ENCODE measurements at regions not wholly inside any gene's neighbourhood (a gene's known extent, or its start where the extent isn't known, plus 50 kb on each side); places are given as distances from the start of the nearest gene placed in this dataset.
"Not testable (repeated sequence)": the region's sequence is repeated elsewhere in the genome, so short reads cannot be mapped to it uniquely, and the experiment has no call there.

DNA sequence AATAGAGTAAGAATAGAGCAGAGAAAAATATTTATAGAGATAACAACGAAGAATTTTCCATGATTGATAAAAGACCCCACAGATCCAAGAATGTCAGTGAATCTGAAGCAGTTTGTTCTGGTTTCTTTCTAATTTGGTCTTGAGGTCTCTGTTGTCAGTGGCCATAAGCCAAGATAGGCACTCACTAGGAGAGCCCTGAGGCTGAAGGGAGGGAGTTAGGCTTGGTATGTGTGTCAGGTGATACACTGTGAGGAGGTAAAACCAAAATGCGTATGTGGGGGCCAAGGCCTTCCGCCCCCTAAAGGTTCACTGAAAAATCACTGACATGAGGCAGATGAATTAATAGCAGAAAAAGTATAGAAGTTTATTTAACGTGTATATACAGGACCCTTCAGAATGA lies 382.3 kb upstream of the HTR2C start:
- Histone ChIP-seq H3K4me1 (ENCODE audit: control insufficient read depth in 2 of 2, insufficient read depth in 1 of 2, low read depth in 1 of 2, low read length in 2 of 2) (no peaks in the 10 kb centered on the region), H3K18ac (ENCODE audit: low read length) (no peak overlapping the region), H4K8ac (ENCODE audit: low read depth, low read length) (no peak overlapping the region), H2AFZ (ENCODE audit: low read length) (no peak overlapping the region), H3K14ac (ENCODE audit: low read length) (no peak overlapping the region), H3K27me3 (ENCODE audit: control insufficient read depth in 3 of 3, insufficient read depth in 3 of 3, low read depth in 1 of 3, low read length in 3 of 3) (no peaks in the 10 kb centered on the region), H3K4me3 (ENCODE audit: low read length in 2 of 2) (no peak overlapping the region), H3K23ac (ENCODE audit: low read depth, low read length, poor library complexity) (no peak overlapping the region), H2BK5ac (ENCODE audit: low read length) (no peak overlapping the region), H2BK120ac (ENCODE audit: low read depth, low read length) (no peak overlapping the region), H3K4ac (ENCODE audit: low read length) (no peak overlapping the region), H3K9ac (ENCODE audit: low read depth, low read length, poor library complexity) (no peak overlapping the region), H2BK12ac (ENCODE audit: low read length) (no peak overlapping the region), H3K27ac (replicated peaks; ENCODE audit: low read length) (no peak overlapping the region), H3K9me3 (replicated peaks in 1 of 2; ENCODE audit: control insufficient read depth in 2 of 2, insufficient read depth in 1 of 2, low read depth in 1 of 2, low read length in 2 of 2) (no peaks in the 10 kb centered on the region), H3K4me2 (ENCODE audit: insufficient read depth, low read length, poor library complexity, severe bottlenecking) (no peak overlapping the region), H4K91ac (ENCODE audit: low read depth, low read length, poor library complexity) (no peak overlapping the region), H3K36me3 (replicated peaks in 1 of 2; ENCODE audit: control insufficient read depth in 2 of 2, insufficient read depth in 2 of 2, low read length in 2 of 2) (no peaks in the 10 kb centered on the region), H2AK5ac (ENCODE audit: low read depth, low read length) (no peak overlapping the region), H3K79me1 (ENCODE audit: low read depth, low read length) (no peaks in the 10 kb centered on the region), H2BK15ac (ENCODE audit: low read length) (no peak overlapping the region)
- WGBS, 2 donors (ENCODE audit: extremely low coverage in 2 of 2, insufficient read length in 2 of 2, insufficient replicate concordance in 1 of 2) = no CpG with 5 or more reads among the region's 4 CpGs
- DNase-seq (ENCODE audit: low spot score) = no peak

DNA sequence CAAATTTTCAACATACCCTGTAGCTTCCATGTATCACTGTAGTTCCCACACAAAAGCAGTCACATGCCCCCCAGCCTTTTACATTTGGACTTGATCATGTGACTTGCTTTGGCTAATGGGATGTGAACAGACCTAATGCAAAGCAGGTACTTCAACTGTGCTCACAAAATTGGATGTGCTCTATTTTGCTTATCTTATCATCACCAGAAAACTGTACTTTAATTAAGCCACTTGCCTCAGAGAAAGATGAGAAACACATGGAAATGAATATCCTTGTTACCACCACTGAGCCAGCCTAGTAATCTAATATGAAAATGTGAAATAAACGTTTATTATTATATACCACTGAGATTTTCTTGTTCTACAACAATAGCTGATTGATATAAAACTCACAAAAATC lies 402.7 kb upstream of the HTR2C start:
- no peak overlapping the region for H2AFZ ChIP-seq (ENCODE audit: low read length)
- H3K36me3 ChIP-seq (replicated peaks in 1 of 2; ENCODE audit: control insufficient read depth in 2 of 2, insufficient read depth in 2 of 2, low read length in 2 of 2) = no peaks in the 10 kb centered on the region
- peaks cover 0 to 4% (median 0%) of the 10 kb centered on the region in 3 experiments for H3K27me3 ChIP-seq (ENCODE audit: control insufficient read depth in 3 of 3, insufficient read depth in 3 of 3, low read depth in 1 of 3, low read length in 3 of 3)
- H3K27ac ChIP-seq (replicated peaks; ENCODE audit: low read length) = no peak overlapping the region
- H3K4me1 ChIP-seq (ENCODE audit: control insufficient read depth in 2 of 2, insufficient read depth in 1 of 2, low read depth in 1 of 2, low read length in 2 of 2) = no peaks in the 10 kb centered on the region
- H3K4me3 ChIP-seq (ENCODE audit: low read length in 2 of 2) = no peak overlapping the region
- H4K91ac ChIP-seq (ENCODE audit: low read depth, low read length, poor library complexity) = no peak overlapping the region
- no peak overlapping the region for H3K9ac ChIP-seq (ENCODE audit: low read depth, low read length, poor library complexity)
- H2BK5ac ChIP-seq (ENCODE audit: low read length) = no peak overlapping the region
- no peak overlapping the region for H2BK12ac ChIP-seq (ENCODE audit: low read length)
- no peak overlapping the region for H2BK120ac ChIP-seq (ENCODE audit: low read depth, low read length)
- no peak overlapping the region for H3K4me2 ChIP-seq (ENCODE audit: insufficient read depth, low read length, poor library complexity, severe bottlenecking)
- no peak overlapping the region for H3K4ac ChIP-seq (ENCODE audit: low read length)
- H4K8ac ChIP-seq (ENCODE audit: low read depth, low read length) = no peak overlapping the region
- WGBS, 2 donors (ENCODE audit: extremely low coverage in 2 of 2, insufficient read length in 2 of 2, insufficient replicate concordance in 1 of 2) = no CpG with 5 or more reads among the region's 1 CpG
- H2BK15ac ChIP-seq (ENCODE audit: low read length) = no peak overlapping the region
- H2AK5ac ChIP-seq (ENCODE audit: low read depth, low read length) = no peak overlapping the region
- no peak overlapping the region for H3K14ac ChIP-seq (ENCODE audit: low read length)
- no peak overlapping the region for H3K23ac ChIP-seq (ENCODE audit: low read depth, low read length, poor library complexity)
- H3K79me1 ChIP-seq (ENCODE audit: low read depth, low read length) = no peaks in the 10 kb centered on the region
- no peak for DNase-seq (ENCODE audit: low spot score)
- H3K18ac ChIP-seq (ENCODE audit: low read length) = no peak overlapping the region
- no peaks in the 10 kb centered on the region for H3K9me3 ChIP-seq (replicated peaks in 1 of 2; ENCODE audit: control insufficient read depth in 2 of 2, insufficient read depth in 1 of 2, low read depth in 1 of 2, low read length in 2 of 2)

- no peaks in the 10 kb centered on the region for H3K36me3 ChIP-seq (replicated peaks in 1 of 2; ENCODE audit: control insufficient read depth in 2 of 2, insufficient read depth in 2 of 2, low read length in 2 of 2)
- H3K9ac ChIP-seq (ENCODE audit: low read depth, low read length, poor library complexity) = no peak overlapping the region
- no peak overlapping the region for H2BK5ac ChIP-seq (ENCODE audit: low read length)
- H3K23ac ChIP-seq (ENCODE audit: low read depth, low read length, poor library complexity) = no peak overlapping the region
- no peaks in the 10 kb centered on the region for H3K4me1 ChIP-seq (ENCODE audit: control insufficient read depth in 2 of 2, insufficient read depth in 1 of 2, low read depth in 1 of 2, low read length in 2 of 2)
- no peak overlapping the region for H2BK120ac ChIP-seq (ENCODE audit: low read depth, low read length)
- H3K79me1 ChIP-seq (ENCODE audit: low read depth, low read length) = no peaks in the 10 kb centered on the region
- no peak overlapping the region for H3K27ac ChIP-seq (replicated peaks; ENCODE audit: low read length)
- H2BK15ac ChIP-seq (ENCODE audit: low read length) = no peak overlapping the region
- no peak for DNase-seq (ENCODE audit: low spot score)
- H3K4ac ChIP-seq (ENCODE audit: low read length) = no peak overlapping the region
- no peak overlapping the region for H4K8ac ChIP-seq (ENCODE audit: low read depth, low read length)
- no peak overlapping the region for H2BK12ac ChIP-seq (ENCODE audit: low read length)
- no peak overlapping the region for H3K18ac ChIP-seq (ENCODE audit: low read length)
- no peak overlapping the region for H3K4me2 ChIP-seq (ENCODE audit: insufficient read depth, low read length, poor library complexity, severe bottlenecking)
- no peak overlapping the region for H3K4me3 ChIP-seq (ENCODE audit: low read length in 2 of 2)
- no peak overlapping the region for H4K91ac ChIP-seq (ENCODE audit: low read depth, low read length, poor library complexity)
- H3K27me3 ChIP-seq (ENCODE audit: control insufficient read depth in 3 of 3, insufficient read depth in 3 of 3, low read depth in 1 of 3, low read length in 3 of 3) = peaks cover 0 to 8% (median 0%) of the 10 kb centered on the region in 3 experiments
- H3K14ac ChIP-seq (ENCODE audit: low read length) = no peak overlapping the region
- H3K9me3 ChIP-seq (replicated peaks in 1 of 2; ENCODE audit: control insufficient read depth in 2 of 2, insufficient read depth in 1 of 2, low read depth in 1 of 2, low read length in 2 of 2) = no peaks in the 10 kb centered on the region
- no peak overlapping the region for H2AK5ac ChIP-seq (ENCODE audit: low read depth, low read length)
- WGBS, 2 donors (ENCODE audit: extremely low coverage in 2 of 2, insufficient read length in 2 of 2, insufficient replicate concordance in 1 of 2) = no CpG with 5 or more reads among the region's 2 CpGs
- H2AFZ ChIP-seq (ENCODE audit: low read length) = no peak overlapping the region
Observed at GRCh38 chrX:114178126-114178525, 405.8 kb upstream of the HTR2C start.

- H3K27ac ChIP-seq (replicated peaks; ENCODE audit: low read length) = not testable (repeated sequence)
- no CpG with 5 or more reads among the region's 5 CpGs for WGBS, 2 donors (ENCODE audit: extremely low coverage in 2 of 2, insufficient read length in 2 of 2, insufficient replicate concordance in 1 of 2)
Observed at GRCh38 chrX:114167276-114167675, 416.6 kb upstream of the HTR2C start.

More at GRCh38 chrX:114167276-114167675, 416.6 kb upstream of the HTR2C start:
- H2BK120ac ChIP-seq (ENCODE audit: low read depth, low read length); H3K14ac ChIP-seq (ENCODE audit: low read length); H2AFZ ChIP-seq (ENCODE audit: low read length); H2BK12ac ChIP-seq (ENCODE audit: low read length); H3K9ac ChIP-seq (ENCODE audit: low read depth, low read length, poor library complexity); H4K91ac ChIP-seq (ENCODE audit: low read depth, low read length, poor library complexity); H3K4me3 ChIP-seq (ENCODE audit: low read length in 2 of 2); H3K4me1 ChIP-seq (ENCODE audit: control insufficient read depth in 2 of 2, insufficient read depth in 1 of 2, low read depth in 1 of 2, low read length in 2 of 2); H3K4ac ChIP-seq (ENCODE audit: low read length); H3K23ac ChIP-seq (ENCODE audit: low read depth, low read length, poor library complexity); H3K79me1 ChIP-seq (ENCODE audit: low read depth, low read length); H2BK15ac ChIP-seq (ENCODE audit: low read length); DNase-seq (ENCODE audit: low spot score); H3K18ac ChIP-seq (ENCODE audit: low read length); H3K36me3 ChIP-seq (replicated peaks in 1 of 2; ENCODE audit: control insufficient read depth in 2 of 2, insufficient read depth in 2 of 2, low read length in 2 of 2); H3K9me3 ChIP-seq (replicated peaks in 1 of 2; ENCODE audit: control insufficient read depth in 2 of 2, insufficient read depth in 1 of 2, low read depth in 1 of 2, low read length in 2 of 2); H4K8ac ChIP-seq (ENCODE audit: low read depth, low read length); H2BK5ac ChIP-seq (ENCODE audit: low read length); H2AK5ac ChIP-seq (ENCODE audit: low read depth, low read length); H3K4me2 ChIP-seq (ENCODE audit: insufficient read depth, low read length, poor library complexity, severe bottlenecking); H3K27me3 ChIP-seq (ENCODE audit: control insufficient read depth in 3 of 3, insufficient read depth in 3 of 3, low read depth in 1 of 3, low read length in 3 of 3): not testable (repeated sequence)

Measured in neuronal stem cell (in vitro differentiated cells).